NCI-H128 (cell line): ENCODE measurements at regions not wholly inside any gene's neighbourhood (a gene's known extent, or its start where the extent isn't known, plus 50 kb on each side); places are given as distances from the start of the nearest gene placed in this dataset.

Experiments used
- DNase-seq: peaks from one replicate; lab custom pipeline; 2025; ENCODE audit not compliant: unreplicated experiment; lab: John Stamatoyannopoulos, UW

DNA sequence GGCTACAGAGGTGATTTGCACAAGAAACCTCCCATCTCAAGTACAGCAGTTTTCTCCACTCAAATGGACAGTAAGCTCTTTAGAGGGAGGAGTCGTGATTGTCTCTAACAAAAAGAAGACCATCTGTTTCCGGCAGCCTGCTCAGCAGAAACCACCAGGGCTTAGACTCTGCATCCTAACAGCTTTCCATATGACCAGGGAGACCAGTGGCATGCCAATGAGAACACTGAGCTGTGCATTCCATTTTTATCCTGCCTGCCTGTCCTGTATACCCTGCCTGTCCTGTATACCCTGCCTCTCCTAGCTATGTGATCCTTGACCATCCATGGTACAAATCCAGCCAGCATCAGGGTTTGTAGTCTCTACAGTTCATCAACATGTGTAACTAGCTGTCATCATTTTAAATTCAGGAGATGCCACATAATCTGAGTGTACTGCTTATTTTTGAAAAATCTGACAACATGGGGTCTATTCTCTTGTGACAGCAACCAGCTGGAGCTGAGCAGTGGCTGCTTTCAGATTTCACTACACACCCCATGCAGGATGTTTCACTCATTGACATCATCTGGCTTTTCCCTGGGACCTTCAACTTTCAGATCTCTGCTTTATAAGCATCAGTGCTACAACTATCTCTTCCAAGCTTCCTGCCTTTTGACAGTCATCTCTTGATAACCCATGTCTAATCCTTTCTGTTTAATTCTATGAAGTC lies 50.5 kb upstream of the POU2AF2 start:
- no peak for DNase-seq

DNA sequence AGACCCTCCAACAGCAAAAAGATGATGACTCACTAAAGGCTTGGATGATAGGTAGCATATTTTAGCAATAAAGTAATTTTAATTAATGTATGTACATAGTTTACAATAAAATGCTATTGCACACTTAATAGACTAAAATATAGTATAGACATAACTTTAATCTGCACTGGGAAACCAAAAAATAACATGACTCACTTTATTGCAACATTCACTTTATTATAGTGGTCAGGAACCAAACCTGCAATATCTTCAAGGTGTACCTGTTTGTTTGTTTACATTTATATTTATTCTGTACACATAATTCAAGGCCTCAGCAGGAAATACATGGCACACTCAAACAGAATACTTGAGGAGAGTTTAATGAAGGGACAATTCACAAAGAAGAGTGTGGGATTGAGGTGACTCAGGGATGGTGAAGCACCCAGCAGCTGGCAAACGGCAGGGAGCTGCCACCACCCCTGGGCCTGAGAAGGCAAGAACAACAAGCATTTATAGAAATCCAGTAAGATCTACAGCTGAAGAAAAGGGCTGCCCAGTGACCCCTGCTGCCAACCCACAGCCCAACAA lies 51.5 kb upstream of the POU2AF2 start:
- no peak for DNase-seq

DNA sequence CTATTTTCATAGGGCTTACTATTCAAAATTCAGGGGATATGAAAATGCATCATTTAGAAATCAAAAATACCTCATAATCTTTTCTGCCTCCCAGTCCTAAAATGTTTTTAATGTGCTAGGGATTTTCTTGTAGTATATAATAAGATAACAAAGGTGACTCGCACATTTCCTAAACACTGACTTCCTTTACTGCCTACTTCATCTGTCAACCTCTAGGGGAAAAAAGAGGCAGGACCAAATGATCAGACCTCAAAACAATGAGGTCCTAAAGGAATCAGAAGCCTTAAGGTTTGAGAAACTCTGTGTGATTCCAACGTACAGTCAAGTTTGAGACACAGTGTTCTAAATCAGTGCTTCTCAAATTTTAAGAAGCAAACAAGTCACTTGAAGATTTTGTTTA lies 56.1 kb upstream of the POU2AF2 start:
- DNase-seq, result no peak

DNA sequence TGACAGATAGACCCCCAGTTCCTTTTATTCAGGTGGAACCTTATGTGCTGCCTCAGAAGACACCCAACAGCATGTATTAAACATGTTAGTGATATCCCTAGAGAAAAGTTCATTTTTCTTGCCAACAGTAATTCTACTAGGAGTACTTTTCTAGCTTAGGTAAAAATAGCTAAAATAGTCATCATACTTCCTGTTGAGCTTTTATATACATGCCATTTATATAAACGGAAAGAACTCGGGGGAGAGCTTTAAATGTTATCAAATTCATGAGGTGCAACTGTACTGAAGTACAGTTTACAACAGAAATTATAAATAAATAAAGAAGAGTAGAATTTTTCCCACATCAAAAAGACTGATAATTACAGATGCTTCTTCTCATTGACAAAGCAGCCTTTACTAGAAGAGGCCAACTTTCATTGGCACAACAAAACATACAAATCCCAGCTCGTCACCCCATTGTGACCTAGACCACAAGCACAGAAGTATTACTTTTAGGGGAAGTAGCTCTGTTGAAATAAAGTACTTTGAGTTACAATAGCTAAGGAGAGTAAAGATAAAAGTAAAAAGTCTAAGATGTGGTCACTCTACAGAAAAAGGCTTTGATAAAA lies 59.1 kb upstream of the POU2AF2 start:
- no peak for DNase-seq

DNA sequence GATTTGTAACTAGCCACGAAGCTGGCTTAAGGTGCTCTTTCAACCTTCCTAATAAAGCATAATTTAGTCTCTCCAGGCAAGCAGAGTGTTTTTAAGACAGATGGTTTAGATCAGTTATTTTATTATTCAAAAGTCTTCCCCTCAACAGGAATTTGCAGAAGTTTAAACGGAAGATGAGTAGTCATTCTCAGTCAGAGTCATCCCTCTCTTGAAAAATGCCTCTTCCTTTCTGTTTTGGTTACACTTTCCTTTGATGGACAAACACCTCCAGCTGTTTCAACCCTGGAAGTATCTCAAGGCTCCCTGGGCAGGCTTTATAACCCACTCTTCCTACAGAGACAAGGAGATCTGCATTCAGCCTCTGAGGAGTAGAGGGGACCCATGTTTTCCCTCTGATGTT lies 60.3 kb upstream of the POU2AF2 start:
- DNase-seq, result no peak

DNA sequence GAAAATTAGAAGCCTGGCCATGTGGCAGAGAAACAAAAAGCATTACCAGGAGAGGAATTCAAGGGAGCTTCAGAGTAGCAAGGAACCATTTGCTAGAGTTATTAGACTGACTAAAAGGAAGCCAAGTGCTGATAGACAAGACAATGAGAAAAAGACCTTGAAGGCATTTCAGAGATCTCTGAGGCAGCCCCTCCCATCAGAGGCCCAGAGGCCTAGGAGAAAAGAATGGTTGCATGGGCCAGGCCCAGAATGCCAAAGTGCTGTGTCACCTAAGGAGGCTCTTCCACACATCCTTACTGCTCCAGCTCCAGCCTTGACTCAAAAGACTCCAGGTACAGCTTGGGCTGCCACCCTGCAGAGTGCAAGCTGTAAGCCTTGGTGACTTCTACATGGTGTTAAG lies 61.8 kb upstream of the POU2AF2 start:
- DNase-seq, result no peak

DNA sequence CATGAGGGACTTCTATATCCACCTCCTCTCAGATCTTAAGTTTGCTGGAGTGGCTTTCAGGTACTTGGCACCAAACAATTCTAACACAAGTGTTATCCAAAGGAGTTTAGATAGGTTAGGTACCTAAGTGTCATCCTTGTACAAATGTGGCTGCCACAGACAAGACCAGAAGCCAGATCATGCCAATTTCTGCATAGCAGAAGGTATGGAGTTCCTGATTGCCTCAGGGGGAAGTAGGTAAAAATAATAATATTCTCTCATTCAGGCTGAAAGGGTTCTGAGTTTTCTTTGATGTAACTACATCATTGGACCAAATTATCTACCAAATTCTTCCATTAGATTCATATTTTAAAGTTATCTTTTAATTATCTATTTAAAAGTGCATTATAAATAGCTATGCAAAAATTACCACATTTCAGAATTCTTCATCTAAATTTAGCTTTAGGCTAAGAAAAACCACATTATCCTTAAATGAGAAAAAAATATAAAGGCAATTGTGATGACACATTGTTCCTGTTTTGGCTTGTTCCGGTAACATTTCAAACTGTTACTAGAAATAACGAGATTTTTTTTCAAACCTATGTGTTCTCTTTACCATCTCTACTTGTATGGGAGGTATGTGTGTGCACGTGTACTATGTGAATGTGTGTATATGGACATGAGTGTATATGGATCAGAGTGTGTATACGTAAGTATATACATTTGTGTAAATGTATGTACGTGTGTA lies 66.2 kb upstream of the POU2AF2 start:
- no peak for DNase-seq

DNA sequence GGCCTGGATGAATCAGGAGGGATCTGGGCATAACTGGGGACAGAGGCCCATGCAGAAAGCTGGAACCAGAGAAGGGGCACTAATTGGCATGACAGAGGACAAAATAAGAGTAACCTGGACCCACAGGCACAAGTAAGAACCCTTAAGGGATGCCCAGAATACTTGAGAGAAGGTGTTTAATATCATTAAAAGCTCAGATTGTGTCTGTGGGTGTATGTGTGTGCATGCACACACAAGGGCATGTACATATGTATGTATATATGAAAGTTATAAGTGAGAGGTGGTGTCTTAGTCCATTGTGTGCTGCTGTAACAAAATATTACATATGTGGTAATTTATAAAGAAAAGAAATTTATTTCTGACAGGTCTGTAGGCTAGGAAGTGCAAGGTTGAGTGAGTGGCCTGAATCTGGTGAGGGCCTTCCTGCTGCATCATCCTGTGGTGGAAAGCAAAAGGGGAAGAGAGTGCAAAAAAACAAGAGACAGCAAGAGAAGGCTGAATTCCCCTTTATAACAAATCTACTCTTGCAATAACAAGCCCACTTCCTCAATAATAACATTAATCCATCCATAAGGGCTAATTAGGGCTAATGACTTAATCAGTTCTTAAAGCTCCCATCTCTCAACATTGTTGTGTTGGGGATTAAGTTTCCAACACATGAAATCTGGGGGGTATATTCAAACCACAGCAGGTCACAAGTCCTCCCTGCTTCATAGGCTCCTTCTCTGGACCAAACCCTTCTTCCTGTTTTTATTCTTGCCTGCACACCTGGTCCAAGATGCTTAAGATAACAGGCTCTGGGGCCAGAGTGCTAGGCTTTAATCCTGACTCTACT lies 68.3 kb upstream of the POU2AF2 start:
- DNase-seq, result no peak

DNA sequence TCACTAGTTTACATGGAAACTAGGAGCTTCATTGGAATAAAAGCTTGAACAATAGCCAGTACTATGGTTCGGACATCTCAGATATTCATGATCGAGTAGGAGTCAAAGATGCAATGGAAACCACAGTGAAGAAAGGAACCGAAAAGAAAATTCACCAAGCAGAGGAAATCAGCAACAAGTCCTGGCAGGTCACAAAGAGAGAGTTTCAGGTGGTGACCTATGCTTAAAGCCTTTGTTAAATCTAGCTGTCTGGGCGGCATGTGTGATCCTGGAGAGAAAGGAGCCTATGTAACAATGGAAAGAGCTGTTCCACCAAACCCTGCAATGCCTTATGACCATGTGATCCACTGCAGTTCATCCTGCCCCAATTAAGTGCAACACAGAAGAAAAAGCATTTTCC lies 68.9 kb upstream of the POU2AF2 start:
- DNase-seq, result no peak

DNA sequence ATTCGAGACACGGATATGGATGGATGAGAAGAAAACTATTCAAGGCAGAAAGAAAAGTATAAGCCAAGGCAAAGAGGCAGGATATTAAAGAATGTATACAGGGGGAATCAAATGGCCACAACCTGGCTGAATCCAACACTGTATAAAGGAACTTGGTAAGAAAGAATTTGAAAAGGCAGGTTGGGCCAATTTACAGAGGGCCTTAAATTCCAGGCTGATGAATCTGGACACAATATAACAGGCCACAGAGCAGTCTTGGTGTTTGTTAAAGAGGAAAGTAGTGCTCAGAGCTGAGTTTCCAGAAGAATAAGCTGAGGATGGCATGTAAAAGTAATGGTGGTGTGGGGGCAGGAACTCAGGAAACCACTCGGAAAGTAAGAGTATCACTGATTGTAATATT lies 72.3 kb upstream of the POU2AF2 start:
- no peak for DNase-seq

DNA sequence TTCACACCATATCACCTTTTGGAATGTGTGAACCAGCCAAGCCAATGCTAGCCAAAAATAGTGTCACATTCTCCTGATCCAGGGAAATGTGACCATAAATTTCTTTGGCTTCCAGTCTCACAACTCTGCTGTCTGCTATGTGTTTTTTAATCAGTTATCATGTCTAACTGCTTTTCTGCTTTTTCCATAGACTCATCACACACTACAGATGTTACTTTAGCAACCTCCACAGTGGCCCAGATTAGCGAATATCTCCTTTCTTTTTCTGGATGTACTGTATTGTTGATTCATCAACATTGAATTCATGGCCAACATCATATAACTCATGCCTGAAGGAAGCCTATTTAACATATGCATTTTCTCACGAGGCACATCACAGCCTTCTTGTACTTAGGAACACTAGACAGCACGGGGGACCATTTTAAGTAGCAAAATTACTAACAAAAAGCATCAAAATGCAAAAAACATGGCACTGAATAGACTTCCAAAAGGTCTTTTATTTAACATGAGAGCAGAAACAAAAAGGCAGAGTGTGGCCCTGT lies 73.1 kb upstream of the POU2AF2 start:
- no peak for DNase-seq

DNA sequence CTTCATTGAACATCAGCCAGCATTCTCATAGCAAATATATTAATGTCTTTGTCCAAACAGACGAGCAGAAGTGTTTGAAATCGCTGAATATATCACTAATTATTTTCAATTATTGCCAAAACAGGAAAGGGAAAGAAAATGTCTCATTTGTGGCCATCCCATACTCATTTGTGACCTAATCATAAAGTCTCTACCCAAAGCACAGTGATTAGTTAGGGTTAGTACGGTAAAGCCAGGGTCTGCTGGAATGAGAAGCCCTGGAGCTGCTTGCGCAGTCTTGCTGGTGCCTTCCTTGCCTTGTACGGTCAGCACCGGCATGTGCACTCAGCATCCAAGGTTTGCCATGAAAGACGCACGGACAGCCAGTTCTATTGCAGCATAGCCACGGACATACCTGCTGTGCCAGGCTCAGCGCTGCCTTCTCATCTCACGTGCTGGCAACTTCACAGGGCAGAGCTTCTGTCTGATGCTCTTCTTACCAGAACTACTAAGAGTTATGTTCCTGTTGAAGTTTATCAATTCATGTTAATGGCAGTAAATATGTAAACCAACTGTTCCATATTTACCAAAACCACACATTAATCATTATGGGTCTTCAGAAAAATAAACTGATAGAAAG lies 74.7 kb upstream of the POU2AF2 start:
- DNase-seq, result no peak

DNA sequence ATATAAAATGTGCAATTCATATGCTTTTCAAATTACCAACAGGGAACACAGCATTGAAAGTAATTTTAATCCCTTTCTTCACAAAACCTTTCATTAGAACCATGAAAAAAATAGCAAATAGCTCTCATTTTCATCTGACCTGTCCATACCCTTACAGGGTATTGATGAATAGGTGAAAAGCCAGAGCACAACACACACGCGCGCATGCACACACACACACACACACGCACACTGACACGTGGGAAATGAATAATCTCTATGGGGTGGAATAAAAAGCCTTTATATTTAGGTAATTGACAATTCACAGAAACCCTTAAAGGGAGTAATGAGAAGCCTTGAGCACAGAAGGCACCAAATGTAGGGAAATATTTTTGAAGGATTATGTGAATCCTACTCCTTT lies 76.2 kb upstream of the POU2AF2 start:
- DNase-seq, result no peak

DNA sequence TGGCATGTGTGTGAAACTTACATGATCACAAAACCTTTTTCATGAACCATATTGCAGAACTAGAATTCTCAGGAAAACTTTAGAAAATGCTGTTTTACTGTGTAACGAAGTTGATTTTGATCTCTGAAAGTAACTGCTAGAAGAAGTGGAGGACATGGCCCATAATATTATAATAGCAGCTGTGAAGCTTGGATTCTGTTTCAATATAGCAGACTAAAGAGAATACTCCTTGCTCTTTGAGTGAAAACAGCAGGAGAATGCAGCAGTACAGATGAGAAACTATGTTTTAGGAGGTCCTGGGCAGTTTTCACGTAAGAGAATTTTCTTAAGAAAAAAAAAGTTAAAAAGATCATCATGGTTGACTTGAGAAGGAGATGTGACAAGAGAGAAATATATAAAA lies 76.7 kb upstream of the POU2AF2 start:
- no peak for DNase-seq

DNA sequence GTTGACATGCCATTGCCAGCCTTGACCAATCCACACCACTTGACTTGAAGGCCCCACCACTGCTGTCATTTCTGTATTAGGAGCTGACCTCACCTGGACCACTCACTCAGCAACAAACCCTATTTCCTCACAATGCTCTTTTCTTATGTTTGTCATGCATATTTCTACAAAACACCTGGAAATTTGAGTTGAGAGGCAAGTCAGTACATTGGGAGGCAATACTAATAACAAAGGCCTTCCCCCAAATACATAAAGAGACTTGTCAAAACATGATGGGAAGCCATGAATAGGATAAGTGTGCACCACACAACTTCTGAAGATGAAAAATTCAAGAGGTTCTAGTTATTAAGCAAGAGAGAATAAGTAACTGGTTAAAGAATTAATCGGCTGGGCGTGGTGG lies 77.9 kb upstream of the POU2AF2 start:
- DNase-seq, result no peak

DNA sequence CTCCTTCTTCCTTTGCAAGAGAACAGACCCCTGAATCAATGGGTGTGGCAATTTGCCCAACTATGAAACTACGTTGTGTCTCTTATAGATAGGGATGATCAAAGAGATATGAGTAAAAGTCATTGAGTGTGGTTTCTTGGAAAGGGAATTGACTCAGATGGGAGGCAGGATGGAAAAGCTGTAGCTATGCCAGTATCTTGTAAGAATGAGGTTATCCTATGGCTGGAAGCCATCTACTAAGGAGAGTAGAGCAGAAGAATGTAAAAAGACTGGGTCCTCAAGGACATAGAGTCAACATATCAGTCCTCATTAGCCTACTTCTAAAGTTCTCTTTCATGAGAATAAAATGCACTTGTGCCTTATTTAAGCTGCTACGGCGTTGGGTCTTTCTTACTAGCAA lies 78.9 kb upstream of the POU2AF2 start:
- no peak for DNase-seq

DNA sequence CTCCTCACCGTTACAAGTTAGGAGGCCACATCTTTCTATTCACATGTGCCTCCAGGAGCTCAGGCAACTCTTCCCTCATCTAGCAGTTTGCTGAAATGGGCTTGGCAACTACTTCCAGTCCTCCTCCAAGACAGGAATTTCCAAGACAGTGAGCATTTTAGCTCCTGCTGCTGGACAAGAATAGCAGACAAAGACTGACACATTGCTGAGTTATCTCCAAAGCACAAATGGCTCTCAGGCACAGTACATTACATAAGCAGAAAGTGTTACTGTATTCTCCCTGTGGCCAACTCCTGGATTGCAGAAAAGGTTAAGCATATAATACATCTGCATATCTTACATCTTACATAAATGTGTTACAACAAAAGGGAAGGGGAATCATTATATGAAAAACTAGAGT lies 83.2 kb upstream of the POU2AF2 start:
- DNase-seq, result no peak

DNA sequence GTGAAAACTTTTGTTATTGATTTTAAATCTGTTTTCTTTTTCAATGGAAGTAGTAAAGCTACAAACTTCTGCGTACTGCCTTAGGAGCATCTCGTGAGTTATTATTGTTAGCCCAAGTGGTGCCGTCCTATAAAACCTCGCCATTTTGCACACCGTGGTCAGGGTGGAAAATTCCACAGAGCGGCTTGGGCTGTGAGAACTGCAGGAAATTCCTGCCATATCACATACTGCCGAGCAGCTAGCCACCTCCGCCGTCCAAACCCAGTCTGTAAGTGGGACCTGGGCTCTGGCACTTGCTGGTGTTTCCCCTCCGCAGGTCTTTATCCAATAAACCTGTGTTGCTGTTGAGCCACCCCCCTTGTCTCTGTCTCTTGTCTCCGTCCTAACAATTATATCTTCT lies 88.0 kb upstream of the POU2AF2 start:
- DNase-seq, result no peak

DNA sequence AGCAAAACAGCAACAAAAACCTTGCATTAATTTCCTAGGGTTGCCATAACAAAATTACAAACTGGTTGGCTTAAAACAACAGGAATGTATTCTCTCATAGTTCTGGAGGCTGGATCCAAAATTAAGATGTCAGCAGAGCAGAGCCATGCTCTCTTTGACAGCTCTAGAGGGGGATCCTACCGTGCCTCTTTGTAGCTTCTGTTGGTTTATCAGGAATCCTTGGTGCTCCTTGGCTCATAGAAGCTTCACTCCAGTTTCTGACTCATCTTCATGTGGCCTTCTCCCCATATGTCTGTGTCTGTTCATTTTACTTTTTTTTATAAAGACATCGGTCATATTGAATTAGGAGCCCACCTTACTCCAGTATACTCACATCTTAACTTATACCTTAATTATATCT lies 90.5 kb upstream of the POU2AF2 start:
- DNase-seq, result no peak

DNA sequence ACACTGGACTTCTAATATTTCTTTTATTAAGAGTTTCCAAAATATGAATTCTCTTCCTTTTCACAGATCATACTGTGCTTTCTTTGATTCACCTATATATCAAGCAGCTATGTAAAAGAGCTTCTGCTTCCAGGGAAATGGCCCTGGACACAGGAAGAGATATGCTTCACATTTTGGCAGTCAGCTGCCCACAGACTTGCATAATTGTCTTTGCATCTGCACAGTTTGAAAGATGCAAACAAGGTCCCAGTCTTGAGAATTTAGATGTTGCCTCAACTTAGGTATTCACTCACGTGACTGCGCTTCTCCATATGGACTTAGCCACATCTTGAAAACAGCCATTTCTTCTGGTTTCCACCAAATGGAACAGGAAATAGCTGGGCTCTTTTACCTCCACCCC lies 92.3 kb upstream of the POU2AF2 start:
- no peak for DNase-seq

DNA sequence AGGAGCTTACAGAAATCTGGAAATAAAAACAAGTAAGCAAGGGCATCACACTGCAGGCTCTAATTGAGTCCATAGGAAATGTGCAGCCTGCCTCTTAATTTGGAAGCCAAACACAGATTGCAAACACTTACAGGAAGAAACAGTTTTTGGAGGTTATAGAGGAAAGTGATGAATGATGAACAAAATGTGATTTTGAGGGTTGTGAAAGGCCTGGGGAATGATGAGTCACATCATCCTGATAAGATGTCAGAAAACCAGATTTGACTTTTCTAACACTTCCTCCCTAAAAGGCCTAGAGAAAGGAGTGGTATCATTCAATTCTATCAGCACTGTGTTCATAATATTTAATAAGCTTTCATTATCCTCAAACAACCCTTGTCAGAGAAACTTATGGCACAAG lies 96.6 kb upstream of the POU2AF2 start:
- DNase-seq, result no peak
